ENCODE measurements at regions not wholly inside any gene's neighbourhood (a gene's known extent, or its start where the extent isn't known, plus 50 kb on each side); places are given as distances from the start of the nearest gene placed in this dataset.

DNA sequence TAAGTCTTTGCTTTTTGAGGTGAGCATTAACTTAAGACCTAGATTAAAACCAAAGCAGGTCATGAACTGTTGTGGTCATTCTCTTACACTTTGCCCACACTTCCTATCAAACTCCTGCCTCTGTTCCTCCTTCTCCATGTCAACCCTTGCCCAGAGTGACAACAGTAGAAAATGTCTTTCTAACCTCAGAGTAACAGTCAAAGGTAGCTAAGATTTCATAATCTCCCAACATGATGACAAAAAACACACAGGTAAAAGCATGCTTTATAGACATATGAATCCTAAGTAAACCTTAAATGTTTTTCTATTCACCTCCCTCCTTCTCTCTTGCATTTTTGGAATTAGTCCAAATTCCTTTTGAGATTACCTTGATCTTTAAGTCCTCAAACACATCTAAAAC is 422.3 kb downstream of the SPATA31D1 start:
- H3K27me3 ChIP-seq (ENCODE audit: insufficient read depth, low read depth, low read length), result no peaks in the 10 kb centered on the region
- no peak overlapping the region for H3K4me2 ChIP-seq (ENCODE audit: low read length)
- H3K27ac ChIP-seq (ENCODE audit: low read length), result no peak overlapping the region
- TF ChIP-seq, protein P1, sequence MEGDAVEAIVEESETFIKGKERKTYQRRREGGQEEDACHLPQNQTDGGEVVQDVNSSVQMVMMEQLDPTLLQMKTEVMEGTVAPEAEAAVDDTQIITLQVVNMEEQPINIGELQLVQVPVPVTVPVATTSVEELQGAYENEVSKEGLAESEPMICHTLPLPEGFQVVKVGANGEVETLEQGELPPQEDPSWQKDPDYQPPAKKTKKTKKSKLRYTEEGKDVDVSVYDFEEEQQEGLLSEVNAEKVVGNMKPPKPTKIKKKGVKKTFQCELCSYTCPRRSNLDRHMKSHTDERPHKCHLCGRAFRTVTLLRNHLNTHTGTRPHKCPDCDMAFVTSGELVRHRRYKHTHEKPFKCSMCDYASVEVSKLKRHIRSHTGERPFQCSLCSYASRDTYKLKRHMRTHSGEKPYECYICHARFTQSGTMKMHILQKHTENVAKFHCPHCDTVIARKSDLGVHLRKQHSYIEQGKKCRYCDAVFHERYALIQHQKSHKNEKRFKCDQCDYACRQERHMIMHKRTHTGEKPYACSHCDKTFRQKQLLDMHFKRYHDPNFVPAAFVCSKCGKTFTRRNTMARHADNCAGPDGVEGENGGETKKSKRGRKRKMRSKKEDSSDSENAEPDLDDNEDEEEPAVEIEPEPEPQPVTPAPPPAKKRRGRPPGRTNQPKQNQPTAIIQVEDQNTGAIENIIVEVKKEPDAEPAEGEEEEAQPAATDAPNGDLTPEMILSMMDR (IDR thresholded peaks at IDR 0.05; ENCODE audit: poor library complexity, severe bottlenecking), result no peak
- TF ChIP-seq EP300 (conservative IDR thresholded peaks at IDR 0.05; ENCODE audit: poor library complexity, severe bottlenecking) (no peak), EZH2 (IDR thresholded peaks at IDR 0.05; ENCODE audit: borderline replicate concordance, insufficient read depth, low read length, poor library complexity, severe bottlenecking) (no peak), TAF1 (IDR thresholded peaks at IDR 0.05; ENCODE audit: low read depth) (no peak), MXI1 (conservative IDR thresholded peaks at IDR 0.05; ENCODE audit: poor library complexity, severe bottlenecking) (no peak), SMC3 (conservative IDR thresholded peaks at IDR 0.05; ENCODE audit: poor library complexity) (no peak), POLR2AphosphoS5 (IDR thresholded peaks at IDR 0.05) (no peak), RAD21 (conservative IDR thresholded peaks at IDR 0.05) (no peak)
- TF ChIP-seq, protein P2, sequence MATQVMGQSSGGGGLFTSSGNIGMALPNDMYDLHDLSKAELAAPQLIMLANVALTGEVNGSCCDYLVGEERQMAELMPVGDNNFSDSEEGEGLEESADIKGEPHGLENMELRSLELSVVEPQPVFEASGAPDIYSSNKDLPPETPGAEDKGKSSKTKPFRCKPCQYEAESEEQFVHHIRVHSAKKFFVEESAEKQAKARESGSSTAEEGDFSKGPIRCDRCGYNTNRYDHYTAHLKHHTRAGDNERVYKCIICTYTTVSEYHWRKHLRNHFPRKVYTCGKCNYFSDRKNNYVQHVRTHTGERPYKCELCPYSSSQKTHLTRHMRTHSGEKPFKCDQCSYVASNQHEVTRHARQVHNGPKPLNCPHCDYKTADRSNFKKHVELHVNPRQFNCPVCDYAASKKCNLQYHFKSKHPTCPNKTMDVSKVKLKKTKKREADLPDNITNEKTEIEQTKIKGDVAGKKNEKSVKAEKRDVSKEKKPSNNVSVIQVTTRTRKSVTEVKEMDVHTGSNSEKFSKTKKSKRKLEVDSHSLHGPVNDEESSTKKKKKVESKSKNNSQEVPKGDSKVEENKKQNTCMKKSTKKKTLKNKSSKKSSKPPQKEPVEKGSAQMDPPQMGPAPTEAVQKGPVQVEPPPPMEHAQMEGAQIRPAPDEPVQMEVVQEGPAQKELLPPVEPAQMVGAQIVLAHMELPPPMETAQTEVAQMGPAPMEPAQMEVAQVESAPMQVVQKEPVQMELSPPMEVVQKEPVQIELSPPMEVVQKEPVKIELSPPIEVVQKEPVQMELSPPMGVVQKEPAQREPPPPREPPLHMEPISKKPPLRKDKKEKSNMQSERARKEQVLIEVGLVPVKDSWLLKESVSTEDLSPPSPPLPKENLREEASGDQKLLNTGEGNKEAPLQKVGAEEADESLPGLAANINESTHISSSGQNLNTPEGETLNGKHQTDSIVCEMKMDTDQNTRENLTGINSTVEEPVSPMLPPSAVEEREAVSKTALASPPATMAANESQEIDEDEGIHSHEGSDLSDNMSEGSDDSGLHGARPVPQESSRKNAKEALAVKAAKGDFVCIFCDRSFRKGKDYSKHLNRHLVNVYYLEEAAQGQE (IDR thresholded peaks at IDR 0.05; ENCODE audit: borderline replicate concordance), result no peak
- H3K79me2 ChIP-seq (replicated peaks; ENCODE audit: insufficient read depth, low read length), result no peaks in the 10 kb centered on the region
- no peaks in the 10 kb centered on the region for H3K9me3 ChIP-seq (ENCODE audit: low read length)
- H2AFZ ChIP-seq (ENCODE audit: low read depth, low read length), result no peak overlapping the region
- no peaks in the 10 kb centered on the region for H4K20me1 ChIP-seq (ENCODE audit: insufficient read depth)
- no peaks in the 10 kb centered on the region for H3F3A ChIP-seq (ENCODE audit: insufficient read depth, low read length, poor library complexity, severe bottlenecking)
- no peaks in the 10 kb centered on the region for H3K9me2 ChIP-seq (ENCODE audit: insufficient read depth, low read length)
- H3K36me3 ChIP-seq (ENCODE audit: insufficient read depth, low read length), result no peaks in the 10 kb centered on the region
- no peak overlapping the region for H3K9ac ChIP-seq (ENCODE audit: low read length)
- H3K4me3 ChIP-seq (ENCODE audit: low read length), result no peak overlapping the region

DNA sequence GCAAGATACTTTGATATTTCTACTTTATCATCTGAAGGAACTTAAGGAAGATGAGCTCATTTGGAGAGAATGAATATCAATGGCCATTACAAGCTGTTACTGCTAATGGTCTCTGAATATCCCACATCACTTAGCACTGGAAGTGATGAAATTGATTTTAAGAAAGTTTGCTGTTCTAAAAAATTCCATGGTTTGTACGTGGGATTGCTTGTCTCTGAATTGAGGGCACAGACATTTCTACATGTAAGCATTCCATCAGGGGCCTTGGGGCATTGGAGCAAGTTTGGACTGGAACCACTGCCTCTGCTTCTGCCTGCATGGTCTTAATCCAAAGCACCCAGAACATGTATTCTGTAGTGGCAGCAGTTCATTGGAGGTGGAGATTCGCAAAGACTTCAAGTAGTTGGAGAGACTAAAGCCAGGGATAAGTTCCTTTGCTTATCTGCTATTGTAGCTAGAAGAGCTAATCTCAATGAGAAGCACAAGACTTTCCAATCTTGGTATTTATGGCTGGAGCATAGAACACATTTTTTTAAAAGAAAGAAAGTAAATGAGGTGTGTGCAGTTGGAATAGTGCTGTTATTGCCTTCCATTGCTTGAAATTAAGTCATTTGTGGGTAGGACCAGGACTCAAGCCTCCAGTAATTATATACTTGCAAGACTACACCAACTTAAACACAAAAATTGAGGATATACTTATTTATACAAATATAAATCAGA is 424.2 kb downstream of the SPATA31D1 start:
- H3K9me3 ChIP-seq (ENCODE audit: low read length), result no peaks in the 10 kb centered on the region
- H3K9me2 ChIP-seq (ENCODE audit: insufficient read depth, low read length), result no peaks in the 10 kb centered on the region
- H3K27ac ChIP-seq (ENCODE audit: low read length), result no peak overlapping the region
- no peaks in the 10 kb centered on the region for H3K27me3 ChIP-seq (ENCODE audit: insufficient read depth, low read depth, low read length)
- no peak overlapping the region for H2AFZ ChIP-seq (ENCODE audit: low read depth, low read length)
- H3K4me3 ChIP-seq (ENCODE audit: low read length), result no peak overlapping the region
- H3F3A ChIP-seq (ENCODE audit: insufficient read depth, low read length, poor library complexity, severe bottlenecking), result no peaks in the 10 kb centered on the region
- no peak overlapping the region for H3K9ac ChIP-seq (ENCODE audit: low read length)
- H4K20me1 ChIP-seq (ENCODE audit: insufficient read depth), result no peaks in the 10 kb centered on the region
- no peaks in the 10 kb centered on the region for H3K79me2 ChIP-seq (replicated peaks; ENCODE audit: insufficient read depth, low read length)
- H3K4me2 ChIP-seq (ENCODE audit: low read length), result no peak overlapping the region
- TF ChIP-seq, protein P1 (IDR thresholded peaks at IDR 0.05; ENCODE audit: poor library complexity, severe bottlenecking), result no peak
- TF ChIP-seq EP300 (conservative IDR thresholded peaks at IDR 0.05; ENCODE audit: poor library complexity, severe bottlenecking) (no peak), RAD21 (conservative IDR thresholded peaks at IDR 0.05) (no peak), MXI1 (conservative IDR thresholded peaks at IDR 0.05; ENCODE audit: poor library complexity, severe bottlenecking) (no peak), EZH2 (IDR thresholded peaks at IDR 0.05; ENCODE audit: borderline replicate concordance, insufficient read depth, low read length, poor library complexity, severe bottlenecking) (no peak), POLR2AphosphoS5 (IDR thresholded peaks at IDR 0.05) (no peak), TAF1 (IDR thresholded peaks at IDR 0.05; ENCODE audit: low read depth) (no peak), SMC3 (conservative IDR thresholded peaks at IDR 0.05; ENCODE audit: poor library complexity) (no peak)
- TF ChIP-seq, protein P2 (IDR thresholded peaks at IDR 0.05; ENCODE audit: borderline replicate concordance), result no peak
- no peaks in the 10 kb centered on the region for H3K36me3 ChIP-seq (ENCODE audit: insufficient read depth, low read length)
